Ishikawa (cell line): ENCODE measurements at regions not wholly inside any gene's neighbourhood (a gene's known extent, or its start where the extent isn't known, plus 50 kb on each side); places are given as distances from the start of the nearest gene placed in this dataset.

Experiments used
- CEBPB ChIP-seq: IDR thresholded peaks from 2 replicates; pipeline ENCODE4 v1.6.1; 2012
- CREB1 ChIP-seq: IDR thresholded peaks from 2 replicates; pipeline ENCODE4 v1.6.1; 2012; ENCODE audit warnings: low read depth
- EGR1 ChIP-seq: IDR thresholded peaks from 2 replicates; pipeline ENCODE4 v1.6.1; 2012
- EP300 ChIP-seq: IDR thresholded peaks from 2 replicates; pipeline ENCODE4 v1.6.1; 2012; ENCODE audit warnings: borderline replicate concordance
- FOXM1 ChIP-seq: IDR thresholded peaks from 2 replicates; pipeline ENCODE4 v1.6.1; 2012; ENCODE audit warnings: low read depth, borderline replicate concordance
- MAX ChIP-seq: IDR thresholded peaks from 2 replicates; pipeline ENCODE4 v1.6.1; 2012
- RAD21 ChIP-seq: IDR thresholded peaks from 2 replicates; pipeline ENCODE4 v1.6.1; 2012; ENCODE audit warnings: low read depth
- TAF1 ChIP-seq: IDR thresholded peaks from 2 replicates; pipeline ENCODE4 v1.6.1; 2012; ENCODE audit warnings: low read depth, mild to moderate bottlenecking
- TCF12 ChIP-seq: IDR thresholded peaks from 2 replicates; pipeline ENCODE4 v1.6.1; 2012; ENCODE audit warnings: low read depth
- TEAD4 ChIP-seq: IDR thresholded peaks from 2 replicates; pipeline ENCODE4 v1.6.1; 2012
- YY1 ChIP-seq: IDR thresholded peaks from 2 replicates; pipeline ENCODE4 v1.6.1; 2012; ENCODE audit warnings: low read depth
- TF ChIP-seq, protein P1 (sequence below): IDR thresholded peaks from 2 replicates; pipeline ENCODE4 v1.6.1; 2012; ENCODE audit warnings: low read depth, mild to moderate bottlenecking
- TF ChIP-seq, protein P2 (sequence below): IDR thresholded peaks from 2 replicates; pipeline ENCODE4 v1.6.1; 2012

DNA sequence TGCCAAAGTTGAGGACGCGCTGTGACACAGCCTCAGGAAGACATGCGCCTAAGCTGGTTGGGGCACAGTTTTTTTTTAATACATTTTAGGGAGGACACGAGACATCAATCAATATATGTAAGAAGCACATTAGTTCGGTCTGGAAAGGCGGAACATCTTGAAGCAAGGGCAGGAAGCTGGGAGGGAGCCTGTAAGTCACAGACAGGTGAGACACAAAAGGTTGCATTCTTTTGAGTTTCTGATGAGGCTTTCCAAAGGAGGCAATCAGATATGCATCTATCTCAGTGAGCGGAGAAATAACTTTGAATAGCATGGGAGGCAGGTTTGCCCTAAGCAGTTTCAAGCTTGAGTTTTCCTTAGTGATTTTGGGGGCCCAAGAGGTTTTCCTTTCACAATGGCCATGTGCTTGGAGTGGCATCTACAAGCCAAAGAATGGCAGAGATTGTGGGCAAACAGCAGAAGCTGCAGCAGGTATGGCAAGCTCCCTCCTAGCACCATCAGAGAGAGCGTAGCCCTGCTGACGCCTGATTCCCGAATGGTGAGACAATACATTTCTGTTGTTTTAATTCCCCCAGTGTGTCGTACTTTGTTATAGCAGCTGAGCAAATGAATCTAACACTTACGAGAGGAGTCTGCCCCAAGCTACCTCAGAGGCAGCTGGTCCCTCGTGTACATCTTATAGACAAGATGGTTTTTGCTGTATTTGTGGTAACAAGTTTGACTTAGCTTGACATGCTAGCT lies 99.5 kb upstream of the TMTC4 start:
- TF ChIP-seq MAX (no peak), EP300 (no peak), TAF1 (no peak), TEAD4 (no peak), CREB1 (no peak), TCF12 (no peak), FOXM1 (no peak), YY1 (no peak), EGR1 (no peak), CEBPB (no peak), RAD21 (no peak)
- TF ChIP-seq, protein P1, sequence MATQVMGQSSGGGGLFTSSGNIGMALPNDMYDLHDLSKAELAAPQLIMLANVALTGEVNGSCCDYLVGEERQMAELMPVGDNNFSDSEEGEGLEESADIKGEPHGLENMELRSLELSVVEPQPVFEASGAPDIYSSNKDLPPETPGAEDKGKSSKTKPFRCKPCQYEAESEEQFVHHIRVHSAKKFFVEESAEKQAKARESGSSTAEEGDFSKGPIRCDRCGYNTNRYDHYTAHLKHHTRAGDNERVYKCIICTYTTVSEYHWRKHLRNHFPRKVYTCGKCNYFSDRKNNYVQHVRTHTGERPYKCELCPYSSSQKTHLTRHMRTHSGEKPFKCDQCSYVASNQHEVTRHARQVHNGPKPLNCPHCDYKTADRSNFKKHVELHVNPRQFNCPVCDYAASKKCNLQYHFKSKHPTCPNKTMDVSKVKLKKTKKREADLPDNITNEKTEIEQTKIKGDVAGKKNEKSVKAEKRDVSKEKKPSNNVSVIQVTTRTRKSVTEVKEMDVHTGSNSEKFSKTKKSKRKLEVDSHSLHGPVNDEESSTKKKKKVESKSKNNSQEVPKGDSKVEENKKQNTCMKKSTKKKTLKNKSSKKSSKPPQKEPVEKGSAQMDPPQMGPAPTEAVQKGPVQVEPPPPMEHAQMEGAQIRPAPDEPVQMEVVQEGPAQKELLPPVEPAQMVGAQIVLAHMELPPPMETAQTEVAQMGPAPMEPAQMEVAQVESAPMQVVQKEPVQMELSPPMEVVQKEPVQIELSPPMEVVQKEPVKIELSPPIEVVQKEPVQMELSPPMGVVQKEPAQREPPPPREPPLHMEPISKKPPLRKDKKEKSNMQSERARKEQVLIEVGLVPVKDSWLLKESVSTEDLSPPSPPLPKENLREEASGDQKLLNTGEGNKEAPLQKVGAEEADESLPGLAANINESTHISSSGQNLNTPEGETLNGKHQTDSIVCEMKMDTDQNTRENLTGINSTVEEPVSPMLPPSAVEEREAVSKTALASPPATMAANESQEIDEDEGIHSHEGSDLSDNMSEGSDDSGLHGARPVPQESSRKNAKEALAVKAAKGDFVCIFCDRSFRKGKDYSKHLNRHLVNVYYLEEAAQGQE = no peak
- TF ChIP-seq, protein P2, sequence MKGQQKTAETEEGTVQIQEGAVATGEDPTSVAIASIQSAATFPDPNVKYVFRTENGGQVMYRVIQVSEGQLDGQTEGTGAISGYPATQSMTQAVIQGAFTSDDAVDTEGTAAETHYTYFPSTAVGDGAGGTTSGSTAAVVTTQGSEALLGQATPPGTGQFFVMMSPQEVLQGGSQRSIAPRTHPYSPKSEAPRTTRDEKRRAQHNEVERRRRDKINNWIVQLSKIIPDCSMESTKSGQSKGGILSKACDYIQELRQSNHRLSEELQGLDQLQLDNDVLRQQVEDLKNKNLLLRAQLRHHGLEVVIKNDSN = no peak
